ENCODE measurements at regions not wholly inside any gene's neighbourhood (a gene's known extent, or its start where the extent isn't known, plus 50 kb on each side); places are given as distances from the start of the nearest gene placed in this dataset.

- no peaks in the 10 kb centered on the region for H3K4me1 ChIP-seq
- H3K36me3 ChIP-seq, result no peaks in the 10 kb centered on the region
- intact Hi-C loops (cut with DNase I; ENCODE audit: low total_unique reads), result no loop called here
Measured at GRCh38 chr14:23869078-23869719, 84.4 kb upstream of the DHRS4 start.

GRCh38 chr14:23876160-23876750 is 77.3 kb upstream of the DHRS4 start:
- TF ChIP-seq CTCF (IDR thresholded peaks at IDR 0.05) (no peak), POLR2A (IDR thresholded peaks at IDR 0.05) (no peak)
- Histone ChIP-seq H3K36me3 (no peaks in the 10 kb centered on the region), H3K27ac (no peak overlapping the region), H3K4me1 (no peaks in the 10 kb centered on the region), H3K9me3 (no peaks in the 10 kb centered on the region), H3K27me3 (no peaks in the 10 kb centered on the region), H3K4me3 (no peak overlapping the region)
- intact Hi-C loops (cut with DNase I; ENCODE audit: low total_unique reads), result no loop called here
- no peak for DNase-seq

More at GRCh38 chr14:23869078-23869719, 84.4 kb upstream of the DHRS4 start:
- no peaks in the 10 kb centered on the region for H3K9me3 ChIP-seq
- TF ChIP-seq POLR2A (IDR thresholded peaks at IDR 0.05), result no peak
- no peak for TF ChIP-seq CTCF (IDR thresholded peaks at IDR 0.05)
- no peaks in the 10 kb centered on the region for H3K27me3 ChIP-seq
- H3K27ac ChIP-seq, result no peak overlapping the region
- no peak overlapping the region for H3K4me3 ChIP-seq
- no peak for DNase-seq

GRCh38 chr14:23877111-23877510 is 76.5 kb upstream of the DHRS4 start:
- Histone ChIP-seq H3K9me3 (no peaks in the 10 kb centered on the region), H3K27ac (no peak overlapping the region), H3K36me3 (no peaks in the 10 kb centered on the region), H3K4me3 (no peak overlapping the region), H3K4me1 (no peaks in the 10 kb centered on the region), H3K27me3 (no peaks in the 10 kb centered on the region)
- no peak for TF ChIP-seq CTCF (IDR thresholded peaks at IDR 0.05)
- TF ChIP-seq POLR2A (IDR thresholded peaks at IDR 0.05), result no peak
- intact Hi-C loops (cut with DNase I; ENCODE audit: low total_unique reads), result no loop called here
- DNase-seq, result no peak

- Histone ChIP-seq H3K36me3 (no peaks in the 10 kb centered on the region), H3K27me3 (no peaks in the 10 kb centered on the region), H3K9me3 (no peaks in the 10 kb centered on the region), H3K4me1 (no peaks in the 10 kb centered on the region), H3K27ac (no peak overlapping the region), H3K4me3 (no peak overlapping the region)
- intact Hi-C loops (cut with DNase I; ENCODE audit: low total_unique reads), result no loop called here
- TF ChIP-seq CTCF (IDR thresholded peaks at IDR 0.05) (no peak), POLR2A (IDR thresholded peaks at IDR 0.05) (no peak)
- DNase-seq, result no peak
Measured at GRCh38 chr14:23877538-23878180, 75.9 kb upstream of the DHRS4 start.

- Histone ChIP-seq H3K4me3 (no peak overlapping the region), H3K4me1 (no peaks in the 10 kb centered on the region), H3K36me3 (no peaks in the 10 kb centered on the region), H3K9me3 (no peaks in the 10 kb centered on the region), H3K27me3 (no peaks in the 10 kb centered on the region), H3K27ac (no peak overlapping the region)
- intact Hi-C loops (cut with DNase I; ENCODE audit: low total_unique reads), result no loop called here
- no peak for DNase-seq
- no peak for TF ChIP-seq POLR2A (IDR thresholded peaks at IDR 0.05)
- TF ChIP-seq CTCF (IDR thresholded peaks at IDR 0.05), result no peak
Measured at GRCh38 chr14:23881282-23881681, 72.3 kb upstream of the DHRS4 start.

Data from uterus (tissue), 3 donors.